ENCODE measurements at regions not wholly inside any gene's neighbourhood (a gene's known extent, or its start where the extent isn't known, plus 50 kb on each side); places are given as distances from the start of the nearest gene placed in this dataset.

GRCh38 chr4:77501851-77502250, 103.8 kb upstream of the CXCL13 start:
- TF ChIP-seq, protein P1, sequence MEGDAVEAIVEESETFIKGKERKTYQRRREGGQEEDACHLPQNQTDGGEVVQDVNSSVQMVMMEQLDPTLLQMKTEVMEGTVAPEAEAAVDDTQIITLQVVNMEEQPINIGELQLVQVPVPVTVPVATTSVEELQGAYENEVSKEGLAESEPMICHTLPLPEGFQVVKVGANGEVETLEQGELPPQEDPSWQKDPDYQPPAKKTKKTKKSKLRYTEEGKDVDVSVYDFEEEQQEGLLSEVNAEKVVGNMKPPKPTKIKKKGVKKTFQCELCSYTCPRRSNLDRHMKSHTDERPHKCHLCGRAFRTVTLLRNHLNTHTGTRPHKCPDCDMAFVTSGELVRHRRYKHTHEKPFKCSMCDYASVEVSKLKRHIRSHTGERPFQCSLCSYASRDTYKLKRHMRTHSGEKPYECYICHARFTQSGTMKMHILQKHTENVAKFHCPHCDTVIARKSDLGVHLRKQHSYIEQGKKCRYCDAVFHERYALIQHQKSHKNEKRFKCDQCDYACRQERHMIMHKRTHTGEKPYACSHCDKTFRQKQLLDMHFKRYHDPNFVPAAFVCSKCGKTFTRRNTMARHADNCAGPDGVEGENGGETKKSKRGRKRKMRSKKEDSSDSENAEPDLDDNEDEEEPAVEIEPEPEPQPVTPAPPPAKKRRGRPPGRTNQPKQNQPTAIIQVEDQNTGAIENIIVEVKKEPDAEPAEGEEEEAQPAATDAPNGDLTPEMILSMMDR (conservative IDR thresholded peaks at IDR 0.05; ENCODE audit: low read depth in 2 of 2): no peak
- TF ChIP-seq EZH2 (IDR thresholded peaks at IDR 0.05; ENCODE audit: low read depth, unreplicated experiment) (no peak), POLR2AphosphoS5 (IDR thresholded peaks at IDR 0.05; ENCODE audit: low read depth) (no peak), EZH2phosphoT487 (IDR thresholded peaks at IDR 0.05; ENCODE audit: unreplicated experiment) (no peak), ETS1 (IDR thresholded peaks at IDR 0.05) (no peak)
- TF ChIP-seq, protein P2, sequence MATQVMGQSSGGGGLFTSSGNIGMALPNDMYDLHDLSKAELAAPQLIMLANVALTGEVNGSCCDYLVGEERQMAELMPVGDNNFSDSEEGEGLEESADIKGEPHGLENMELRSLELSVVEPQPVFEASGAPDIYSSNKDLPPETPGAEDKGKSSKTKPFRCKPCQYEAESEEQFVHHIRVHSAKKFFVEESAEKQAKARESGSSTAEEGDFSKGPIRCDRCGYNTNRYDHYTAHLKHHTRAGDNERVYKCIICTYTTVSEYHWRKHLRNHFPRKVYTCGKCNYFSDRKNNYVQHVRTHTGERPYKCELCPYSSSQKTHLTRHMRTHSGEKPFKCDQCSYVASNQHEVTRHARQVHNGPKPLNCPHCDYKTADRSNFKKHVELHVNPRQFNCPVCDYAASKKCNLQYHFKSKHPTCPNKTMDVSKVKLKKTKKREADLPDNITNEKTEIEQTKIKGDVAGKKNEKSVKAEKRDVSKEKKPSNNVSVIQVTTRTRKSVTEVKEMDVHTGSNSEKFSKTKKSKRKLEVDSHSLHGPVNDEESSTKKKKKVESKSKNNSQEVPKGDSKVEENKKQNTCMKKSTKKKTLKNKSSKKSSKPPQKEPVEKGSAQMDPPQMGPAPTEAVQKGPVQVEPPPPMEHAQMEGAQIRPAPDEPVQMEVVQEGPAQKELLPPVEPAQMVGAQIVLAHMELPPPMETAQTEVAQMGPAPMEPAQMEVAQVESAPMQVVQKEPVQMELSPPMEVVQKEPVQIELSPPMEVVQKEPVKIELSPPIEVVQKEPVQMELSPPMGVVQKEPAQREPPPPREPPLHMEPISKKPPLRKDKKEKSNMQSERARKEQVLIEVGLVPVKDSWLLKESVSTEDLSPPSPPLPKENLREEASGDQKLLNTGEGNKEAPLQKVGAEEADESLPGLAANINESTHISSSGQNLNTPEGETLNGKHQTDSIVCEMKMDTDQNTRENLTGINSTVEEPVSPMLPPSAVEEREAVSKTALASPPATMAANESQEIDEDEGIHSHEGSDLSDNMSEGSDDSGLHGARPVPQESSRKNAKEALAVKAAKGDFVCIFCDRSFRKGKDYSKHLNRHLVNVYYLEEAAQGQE (IDR thresholded peaks at IDR 0.05; ENCODE audit: unreplicated experiment): no peak
